WTC11 (cell line): ENCODE measurements at regions not wholly inside any gene's neighbourhood (a gene's known extent, or its start where the extent isn't known, plus 50 kb on each side); places are given as distances from the start of the nearest gene placed in this dataset.

Experiments
- ATAC-seq: fragments of 200-7000 bp; cut with Tn5 transposase; 2 replicates; pipeline ENCODE4 v1.10.0; 2021; ENCODE audit warnings: mild to moderate bottlenecking, moderate library complexity
- CTCF ChIA-PET: fragments of 300-600 bp; sonication (Branson Sonifier 250); formaldehyde crosslinking; loops from one replicate; lab custom pipeline; 2021; ENCODE audit warnings: antibody characterized with exemption; lab: Charles Lee
- POLR2A ChIA-PET: fragments of 350-600 bp; sonication (Branson Sonifier 250); formaldehyde crosslinking; loops from one replicate; lab custom pipeline; 2021; ENCODE audit warnings: antibody characterized with exemption; lab: Charles Lee
- DNase-seq: peaks from one replicate; pipeline ENCODE4 v3.0.0; 2021; ENCODE audit warnings: low spot score
- H3K27ac Mint-ChIP-seq: 2 replicates; pipeline ENCODE4 v1.8.0; 2021; ENCODE audit warnings: mixed read lengths
- H3K27me3 Mint-ChIP-seq: 2 replicates; pipeline ENCODE4 v1.8.0; 2021; ENCODE audit warnings: low read depth, mild to moderate bottlenecking, moderate library complexity, mixed read lengths
- H3K36me3 Mint-ChIP-seq: 2 replicates; pipeline ENCODE4 v1.8.0; 2021; ENCODE audit warnings: mixed read lengths
- H3K4me1 Mint-ChIP-seq: 2 replicates; pipeline ENCODE4 v1.8.0; 2022; ENCODE audit warnings: mixed read lengths
- H3K4me3 Mint-ChIP-seq: 2 replicates; pipeline ENCODE4 v1.8.0; 2021; ENCODE audit warnings: mild to moderate bottlenecking, moderate library complexity, mixed read lengths
- H3K9me3 Mint-ChIP-seq: 2 replicates; pipeline ENCODE4 v1.8.0; 2021; ENCODE audit warnings: mixed read lengths
- CREB1 ChIP-seq: sonication (generic); formaldehyde crosslinking; IDR thresholded peaks from 2 replicates; pipeline ENCODE4 v1.8.0; 2023; ENCODE audit warnings: mild to moderate bottlenecking, missing genetic modification reagents
- ETV6 ChIP-seq: sonication (generic); formaldehyde crosslinking; IDR thresholded peaks from 2 replicates; pipeline ENCODE4 v1.8.1; 2022; ENCODE audit warnings: mild to moderate bottlenecking, missing genetic modification reagents
- FOXP1 ChIP-seq: sonication (generic); formaldehyde crosslinking; IDR thresholded peaks from 2 replicates; pipeline ENCODE4 v1.8.0; 2022; ENCODE audit warnings: missing genetic modification reagents, mild to moderate bottlenecking, moderate library complexity, borderline replicate concordance
- NFE2L1 ChIP-seq: sonication (generic); formaldehyde crosslinking; IDR thresholded peaks from 2 replicates; pipeline ENCODE4 v1.8.1; 2023; ENCODE audit warnings: missing genetic modification reagents
- PRRX2 ChIP-seq: fragments of 250-450 bp; sonication (Bioruptor Pico); IDR thresholded peaks from 2 replicates; pipeline ENCODE4 v1.8.0; 2021; ENCODE audit warnings: mild to moderate bottlenecking
- RELA ChIP-seq: sonication (generic); formaldehyde crosslinking; IDR thresholded peaks from 2 replicates; pipeline ENCODE4 v1.8.1; 2022; ENCODE audit warnings: missing genetic modification reagents, mild to moderate bottlenecking, borderline replicate concordance
- RORB ChIP-seq: fragments of 250-450 bp; sonication (Bioruptor Pico); IDR thresholded peaks from 2 replicates; pipeline ENCODE4 v1.9.0; 2021; ENCODE audit warnings: mild to moderate bottlenecking
- SMAD3 ChIP-seq: sonication (generic); formaldehyde crosslinking; IDR thresholded peaks from 2 replicates; pipeline ENCODE4 v1.8.0; 2022; ENCODE audit warnings: missing genetic modification reagents, mild to moderate bottlenecking, borderline replicate concordance
- SMAD4 ChIP-seq: sonication (generic); formaldehyde crosslinking; IDR thresholded peaks from 2 replicates; pipeline ENCODE4 v1.8.0; 2022; ENCODE audit warnings: mild to moderate bottlenecking, missing genetic modification reagents
- SP1 ChIP-seq: sonication (generic); formaldehyde crosslinking; conservative IDR thresholded peaks from 2 replicates; pipeline ENCODE4 v1.8.1; 2022; ENCODE audit warnings: missing genetic modification reagents
- ZNF121 ChIP-seq: sonication (generic); formaldehyde crosslinking; IDR thresholded peaks from 2 replicates; pipeline ENCODE4 v1.8.0; 2023; ENCODE audit warnings: missing genetic modification reagents
- ZNF138 ChIP-seq: sonication (generic); formaldehyde crosslinking; conservative IDR thresholded peaks from 2 replicates; pipeline ENCODE4 v1.8.1; 2022; ENCODE audit warnings: mild to moderate bottlenecking, moderate library complexity, missing genetic modification reagents
- ZNF232 ChIP-seq: sonication (generic); formaldehyde crosslinking; IDR thresholded peaks from 2 replicates; pipeline ENCODE4 v1.8.0; 2022; ENCODE audit warnings: mild to moderate bottlenecking, missing genetic modification reagents
- ZNF263 ChIP-seq: sonication (generic); formaldehyde crosslinking; IDR thresholded peaks from 2 replicates; pipeline ENCODE4 v1.8.1; 2022; ENCODE audit warnings: low read depth, mild to moderate bottlenecking, moderate library complexity, missing genetic modification reagents
- ZNF423 ChIP-seq: fragments of 250-450 bp; sonication (Bioruptor Pico); IDR thresholded peaks from 2 replicates; pipeline ENCODE4 v2.1.2; 2022; ENCODE audit warnings: mild to moderate bottlenecking, moderate library complexity
- TF ChIP-seq, protein P1 (sequence below): sonication (generic); formaldehyde crosslinking; IDR thresholded peaks from 2 replicates; pipeline ENCODE4 v1.8.0; 2022; ENCODE audit warnings: mild to moderate bottlenecking, missing genetic modification reagents
- TF ChIP-seq, protein P2 (sequence below): sonication (generic); formaldehyde crosslinking; IDR thresholded peaks from 2 replicates; pipeline ENCODE4 v1.8.1; 2023; ENCODE audit warnings: mild to moderate bottlenecking, missing genetic modification reagents, moderate library complexity
- TF ChIP-seq, protein P3 (sequence below): fragments of 250-450 bp; sonication (Bioruptor Pico); IDR thresholded peaks from 2 replicates; pipeline ENCODE4 v2.1.2; 2022; ENCODE audit warnings: mild to moderate bottlenecking, moderate library complexity
- TF ChIP-seq, protein P4 (sequence below): fragments of 250-450 bp; sonication (Bioruptor Pico); IDR thresholded peaks from 2 replicates; pipeline ENCODE4 v1.9.0; 2021; ENCODE audit warnings: moderate library complexity, mild to moderate bottlenecking, inconsistent platforms, borderline replicate concordance
- TF ChIP-seq, protein P5 (sequence below): sonication (generic); formaldehyde crosslinking; IDR thresholded peaks from 2 replicates; pipeline ENCODE4 v1.8.1; 2022; ENCODE audit warnings: mild to moderate bottlenecking, moderate library complexity, missing genetic modification reagents
- TF ChIP-seq, protein P6 (sequence below): fragments of 250-450 bp; sonication (Bioruptor Pico); IDR thresholded peaks from 2 replicates; pipeline ENCODE4 v1.9.0; 2021; ENCODE audit warnings: mild to moderate bottlenecking
- TF ChIP-seq, protein P7 (sequence below): fragments of 250-450 bp; sonication (Bioruptor Pico); IDR thresholded peaks from 2 replicates; pipeline ENCODE4 v1.8.0; 2021; ENCODE audit warnings: mild to moderate bottlenecking
- TF ChIP-seq, protein P8 (sequence below): fragments of 250-450 bp; sonication (Bioruptor Pico); IDR thresholded peaks from 2 replicates; pipeline ENCODE4 v1.9.0; 2021; ENCODE audit warnings: mild to moderate bottlenecking
- TF ChIP-seq, protein P9 (sequence below): fragments of 250-450 bp; sonication (Bioruptor Pico); conservative IDR thresholded peaks from 2 replicates; pipeline ENCODE4 v1.9.0; 2021; ENCODE audit warnings: mild to moderate bottlenecking

DNA sequence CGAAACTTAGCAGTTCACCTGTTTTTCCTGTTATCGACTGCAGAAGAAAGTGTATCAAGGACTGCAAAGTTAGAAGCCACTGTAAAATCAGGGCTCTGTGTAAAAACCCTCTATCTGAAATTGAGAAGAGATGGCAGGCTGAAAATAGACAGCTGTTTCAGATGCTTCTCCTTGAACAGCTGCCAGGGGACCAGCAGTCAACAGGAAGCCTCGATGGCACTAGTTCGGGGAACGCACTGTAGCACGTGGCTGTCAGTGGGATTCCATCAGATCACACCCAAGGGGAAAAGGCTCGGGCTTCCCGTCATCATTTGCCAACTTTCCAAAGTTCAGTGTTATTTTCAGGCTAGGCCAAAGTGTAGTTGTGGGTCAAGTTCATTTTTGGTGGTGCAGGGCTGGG, 316.9 kb downstream of the TXNL1 start:
- H3K9me3 Mint-ChIP-seq = peaks cover 3% of the 10 kb centered on the region; the same call in 1 of the 2 replicates

DNA sequence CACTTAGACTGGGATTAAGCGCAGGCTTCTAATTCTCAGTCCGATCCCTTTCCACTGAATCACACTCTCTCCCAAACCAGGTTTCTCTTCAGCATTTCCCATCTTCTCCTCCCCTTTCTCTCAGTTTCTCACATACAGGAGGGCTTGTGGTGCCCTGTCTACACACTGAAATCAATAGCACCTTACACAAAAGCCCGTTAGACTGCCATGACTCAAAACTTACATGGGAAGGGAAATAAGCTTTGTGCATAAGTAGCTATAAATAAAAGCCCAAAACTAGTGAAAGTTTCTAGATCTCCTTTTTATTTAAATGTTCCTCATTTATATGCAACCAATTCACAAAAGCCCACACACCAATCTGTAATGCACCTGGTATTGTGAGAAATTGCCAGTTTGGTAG, 318.4 kb downstream of the TXNL1 start:
- POLR2A ChIA-PET = no interaction called here
- H3K36me3 Mint-ChIP-seq = no peaks in the 10 kb centered on the region
- no peak for ATAC-seq
- no peak overlapping the region for H3K4me3 Mint-ChIP-seq
- peaks cover 3% of the 10 kb centered on the region; the same call in 1 of the 2 replicates for H3K27me3 Mint-ChIP-seq
- CTCF ChIA-PET = no interaction called here
- H3K4me1 Mint-ChIP-seq = peaks cover 4% of the 10 kb centered on the region; the same call in 1 of the 2 replicates
- H3K9me3 Mint-ChIP-seq = peaks cover 3% of the 10 kb centered on the region; the same call in 1 of the 2 replicates
- H3K27ac Mint-ChIP-seq = no peak overlapping the region
- DNase-seq = no peak
- TF ChIP-seq, protein P1, sequence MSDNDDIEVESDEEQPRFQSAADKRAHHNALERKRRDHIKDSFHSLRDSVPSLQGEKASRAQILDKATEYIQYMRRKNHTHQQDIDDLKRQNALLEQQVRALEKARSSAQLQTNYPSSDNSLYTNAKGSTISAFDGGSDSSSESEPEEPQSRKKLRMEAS (CRISPR knock-in tag) = no peak
- TF ChIP-seq, protein P2, sequence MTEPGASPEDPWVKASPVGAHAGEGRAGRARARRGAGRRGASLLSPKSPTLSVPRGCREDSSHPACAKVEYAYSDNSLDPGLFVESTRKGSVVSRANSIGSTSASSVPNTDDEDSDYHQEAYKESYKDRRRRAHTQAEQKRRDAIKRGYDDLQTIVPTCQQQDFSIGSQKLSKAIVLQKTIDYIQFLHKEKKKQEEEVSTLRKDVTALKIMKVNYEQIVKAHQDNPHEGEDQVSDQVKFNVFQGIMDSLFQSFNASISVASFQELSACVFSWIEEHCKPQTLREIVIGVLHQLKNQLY = no peak
- no peak for TF ChIP-seq CREB1
- no peak for TF ChIP-seq ZNF121 (CRISPR knock-in tag)
- no peak for TF ChIP-seq ZNF423 (CRISPR knock-in tag)
- TF ChIP-seq, protein P3, sequence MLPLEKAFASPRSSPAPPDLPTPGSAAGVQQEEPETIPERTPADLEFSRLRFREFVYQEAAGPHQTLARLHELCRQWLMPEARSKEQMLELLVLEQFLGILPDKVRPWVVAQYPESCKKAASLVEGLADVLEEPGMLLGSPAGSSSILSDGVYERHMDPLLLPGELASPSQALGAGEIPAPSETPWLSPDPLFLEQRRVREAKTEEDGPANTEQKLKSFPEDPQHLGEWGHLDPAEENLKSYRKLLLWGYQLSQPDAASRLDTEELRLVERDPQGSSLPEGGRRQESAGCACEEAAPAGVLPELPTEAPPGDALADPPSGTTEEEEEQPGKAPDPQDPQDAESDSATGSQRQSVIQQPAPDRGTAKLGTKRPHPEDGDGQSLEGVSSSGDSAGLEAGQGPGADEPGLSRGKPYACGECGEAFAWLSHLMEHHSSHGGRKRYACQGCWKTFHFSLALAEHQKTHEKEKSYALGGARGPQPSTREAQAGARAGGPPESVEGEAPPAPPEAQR = no peak
- TF ChIP-seq RELA (CRISPR knock-in tag) = no peak
- TF ChIP-seq ETV6 (CRISPR knock-in tag) = no peak
- TF ChIP-seq, protein P4, sequence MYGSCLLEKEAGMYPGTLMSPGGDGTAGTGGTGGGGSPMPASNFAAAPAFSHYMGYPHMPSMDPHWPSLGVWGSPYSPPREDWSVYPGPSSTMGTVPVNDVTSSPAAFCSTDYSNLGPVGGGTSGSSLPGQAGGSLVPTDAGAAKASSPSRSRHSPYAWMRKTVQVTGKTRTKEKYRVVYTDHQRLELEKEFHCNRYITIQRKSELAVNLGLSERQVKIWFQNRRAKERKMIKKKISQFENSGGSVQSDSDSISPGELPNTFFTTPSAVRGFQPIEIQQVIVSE = no peak

More for the DNA sequence above, 316.9 kb downstream of the TXNL1 start:
- CTCF ChIA-PET = no interaction called here
- H3K27me3 Mint-ChIP-seq = peaks cover 3% of the 10 kb centered on the region; the same call in 1 of the 2 replicates
- DNase-seq (no peak), ATAC-seq (no peak)
- H3K4me1 Mint-ChIP-seq = peaks cover 4% of the 10 kb centered on the region; the same call in 1 of the 2 replicates
- POLR2A ChIA-PET = no interaction called here
- no peaks in the 10 kb centered on the region for H3K36me3 Mint-ChIP-seq
- no peak overlapping the region for H3K27ac Mint-ChIP-seq
- no peak overlapping the region for H3K4me3 Mint-ChIP-seq
- TF ChIP-seq, protein P3 = no peak
- no peak for TF ChIP-seq SMAD4 (CRISPR knock-in tag)
- no peak for TF ChIP-seq RELA (CRISPR knock-in tag)
- no peak for TF ChIP-seq CREB1
- no peak for TF ChIP-seq PRRX2 (CRISPR knock-in tag)
- no peak for TF ChIP-seq SMAD3
- no peak for TF ChIP-seq SP1
- TF ChIP-seq ZNF138 (CRISPR knock-in tag) = no peak
- TF ChIP-seq, protein P5, sequence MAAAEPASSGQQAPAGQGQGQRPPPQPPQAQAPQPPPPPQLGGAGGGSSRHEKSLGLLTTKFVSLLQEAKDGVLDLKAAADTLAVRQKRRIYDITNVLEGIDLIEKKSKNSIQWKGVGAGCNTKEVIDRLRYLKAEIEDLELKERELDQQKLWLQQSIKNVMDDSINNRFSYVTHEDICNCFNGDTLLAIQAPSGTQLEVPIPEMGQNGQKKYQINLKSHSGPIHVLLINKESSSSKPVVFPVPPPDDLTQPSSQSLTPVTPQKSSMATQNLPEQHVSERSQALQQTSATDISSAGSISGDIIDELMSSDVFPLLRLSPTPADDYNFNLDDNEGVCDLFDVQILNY (CRISPR knock-in tag) = no peak
- no peak for TF ChIP-seq FOXP1 (CRISPR knock-in tag)
- no peak for TF ChIP-seq ZNF263 (CRISPR knock-in tag)
- no peak for TF ChIP-seq ZNF232 (CRISPR knock-in tag)
- TF ChIP-seq, protein P6, sequence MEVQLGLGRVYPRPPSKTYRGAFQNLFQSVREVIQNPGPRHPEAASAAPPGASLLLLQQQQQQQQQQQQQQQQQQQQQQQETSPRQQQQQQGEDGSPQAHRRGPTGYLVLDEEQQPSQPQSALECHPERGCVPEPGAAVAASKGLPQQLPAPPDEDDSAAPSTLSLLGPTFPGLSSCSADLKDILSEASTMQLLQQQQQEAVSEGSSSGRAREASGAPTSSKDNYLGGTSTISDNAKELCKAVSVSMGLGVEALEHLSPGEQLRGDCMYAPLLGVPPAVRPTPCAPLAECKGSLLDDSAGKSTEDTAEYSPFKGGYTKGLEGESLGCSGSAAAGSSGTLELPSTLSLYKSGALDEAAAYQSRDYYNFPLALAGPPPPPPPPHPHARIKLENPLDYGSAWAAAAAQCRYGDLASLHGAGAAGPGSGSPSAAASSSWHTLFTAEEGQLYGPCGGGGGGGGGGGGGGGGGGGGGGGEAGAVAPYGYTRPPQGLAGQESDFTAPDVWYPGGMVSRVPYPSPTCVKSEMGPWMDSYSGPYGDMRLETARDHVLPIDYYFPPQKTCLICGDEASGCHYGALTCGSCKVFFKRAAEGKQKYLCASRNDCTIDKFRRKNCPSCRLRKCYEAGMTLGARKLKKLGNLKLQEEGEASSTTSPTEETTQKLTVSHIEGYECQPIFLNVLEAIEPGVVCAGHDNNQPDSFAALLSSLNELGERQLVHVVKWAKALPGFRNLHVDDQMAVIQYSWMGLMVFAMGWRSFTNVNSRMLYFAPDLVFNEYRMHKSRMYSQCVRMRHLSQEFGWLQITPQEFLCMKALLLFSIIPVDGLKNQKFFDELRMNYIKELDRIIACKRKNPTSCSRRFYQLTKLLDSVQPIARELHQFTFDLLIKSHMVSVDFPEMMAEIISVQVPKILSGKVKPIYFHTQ (CRISPR knock-in tag) = no peak
- TF ChIP-seq, protein P7, sequence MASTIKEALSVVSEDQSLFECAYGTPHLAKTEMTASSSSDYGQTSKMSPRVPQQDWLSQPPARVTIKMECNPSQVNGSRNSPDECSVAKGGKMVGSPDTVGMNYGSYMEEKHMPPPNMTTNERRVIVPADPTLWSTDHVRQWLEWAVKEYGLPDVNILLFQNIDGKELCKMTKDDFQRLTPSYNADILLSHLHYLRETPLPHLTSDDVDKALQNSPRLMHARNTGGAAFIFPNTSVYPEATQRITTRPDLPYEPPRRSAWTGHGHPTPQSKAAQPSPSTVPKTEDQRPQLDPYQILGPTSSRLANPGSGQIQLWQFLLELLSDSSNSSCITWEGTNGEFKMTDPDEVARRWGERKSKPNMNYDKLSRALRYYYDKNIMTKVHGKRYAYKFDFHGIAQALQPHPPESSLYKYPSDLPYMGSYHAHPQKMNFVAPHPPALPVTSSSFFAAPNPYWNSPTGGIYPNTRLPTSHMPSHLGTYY (CRISPR knock-in tag) = no peak
- TF ChIP-seq, protein P8, sequence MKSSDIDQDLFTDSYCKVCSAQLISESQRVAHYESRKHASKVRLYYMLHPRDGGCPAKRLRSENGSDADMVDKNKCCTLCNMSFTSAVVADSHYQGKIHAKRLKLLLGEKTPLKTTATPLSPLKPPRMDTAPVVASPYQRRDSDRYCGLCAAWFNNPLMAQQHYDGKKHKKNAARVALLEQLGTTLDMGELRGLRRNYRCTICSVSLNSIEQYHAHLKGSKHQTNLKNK (CRISPR knock-in tag) = no peak
- TF ChIP-seq RORB = no peak
- no peak for TF ChIP-seq NFE2L1 (CRISPR knock-in tag)
- TF ChIP-seq, protein P9, sequence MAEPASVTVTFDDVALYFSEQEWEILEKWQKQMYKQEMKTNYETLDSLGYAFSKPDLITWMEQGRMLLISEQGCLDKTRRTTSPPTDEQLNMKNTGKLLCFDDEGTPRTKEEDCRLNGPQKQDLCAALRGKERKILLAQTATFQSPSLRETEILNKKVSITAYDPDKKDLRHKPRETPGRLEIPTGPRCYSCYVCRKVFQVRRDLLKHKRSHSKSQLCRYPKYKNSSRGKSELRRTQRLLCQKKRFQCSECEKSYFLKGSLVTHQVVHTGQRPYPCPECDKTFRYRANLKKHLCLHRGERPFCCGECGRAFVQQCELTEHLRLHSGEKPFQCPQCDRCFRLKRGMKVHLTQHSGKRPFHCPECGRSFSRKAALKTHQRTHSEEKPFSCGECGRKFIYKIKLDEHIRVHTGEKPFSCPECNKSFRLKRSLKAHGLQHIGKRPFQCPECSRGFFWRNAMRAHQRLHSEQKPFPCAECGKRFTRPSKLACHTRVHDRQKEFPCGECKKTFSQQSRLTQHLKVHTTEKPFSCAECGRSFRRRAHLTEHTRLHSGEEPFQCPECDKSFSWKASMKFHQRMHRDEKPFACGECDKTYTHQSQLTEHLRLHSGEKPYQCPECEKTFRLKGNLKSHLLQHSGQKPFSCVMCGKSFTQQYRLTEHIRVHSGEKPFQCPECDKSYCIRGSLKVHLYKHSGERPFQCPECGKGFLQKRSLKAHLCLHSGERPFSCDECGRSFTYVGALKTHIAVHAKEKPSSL (CRISPR knock-in tag) = no peak
